ENCODE measurements at regions not wholly inside any gene's neighbourhood (a gene's known extent, or its start where the extent isn't known, plus 50 kb on each side); places are given as distances from the start of the nearest gene placed in this dataset.
"Not testable (repeated sequence)": the region's sequence is repeated elsewhere in the genome, so short reads cannot be mapped to it uniquely, and the experiment has no call there.

- DNase-seq (ENCODE audit: low spot score), result no peak
Observed at GRCh38 chr5:174523311-174524071, 200.9 kb upstream of the MSX2 start.

GRCh38 chr5:174524351-174524750 lies 200.0 kb upstream of the MSX2 start:
- DNase-seq (ENCODE audit: low spot score), result no peak

- DNase-seq (ENCODE audit: low spot score), result no peak
Observed at GRCh38 chr5:174526177-174526576, 198.2 kb upstream of the MSX2 start.

- no peak for DNase-seq (ENCODE audit: low spot score)
Observed at GRCh38 chr5:174527916-174528540, 196.4 kb upstream of the MSX2 start.

GRCh38 chr5:174528821-174529544 lies 195.4 kb upstream of the MSX2 start:
- no peak for DNase-seq (ENCODE audit: low spot score)

- DNase-seq (ENCODE audit: low spot score), result no peak
Observed at GRCh38 chr5:174529925-174530681, 194.3 kb upstream of the MSX2 start.

GRCh38 chr5:174531782-174532191 lies 192.6 kb upstream of the MSX2 start:
- DNase-seq (ENCODE audit: low spot score), result no peak

- peak; percentile 90 for DNase-seq (ENCODE audit: low spot score)
Observed at GRCh38 chr5:174532455-174533453, 191.6 kb upstream of the MSX2 start.

- DNase-seq (ENCODE audit: low spot score), result peak; percentile 80
Observed at GRCh38 chr5:174533751-174534241, 190.6 kb upstream of the MSX2 start.

- DNase-seq (ENCODE audit: low spot score), result no peak
Observed at GRCh38 chr5:174535669-174536068, 188.7 kb upstream of the MSX2 start.

GRCh38 chr5:174539823-174540222 lies 184.6 kb upstream of the MSX2 start:
- not testable (repeated sequence) for DNase-seq (ENCODE audit: low spot score)

GRCh38 chr5:174542037-174542436 lies 182.3 kb upstream of the MSX2 start:
- no peak for DNase-seq (ENCODE audit: low spot score)

GRCh38 chr5:174542471-174542870 lies 181.9 kb upstream of the MSX2 start:
- no peak for DNase-seq (ENCODE audit: low spot score)

GRCh38 chr5:174545926-174546325 lies 178.5 kb upstream of the MSX2 start:
- no peak for DNase-seq (ENCODE audit: low spot score)

- DNase-seq (ENCODE audit: low spot score), result no peak
Observed at GRCh38 chr5:174547814-174548213, 176.6 kb upstream of the MSX2 start.

- no peak for DNase-seq (ENCODE audit: low spot score)
Observed at GRCh38 chr5:174549254-174549653, 175.1 kb upstream of the MSX2 start.

- DNase-seq (ENCODE audit: low spot score), result no peak
Observed at GRCh38 chr5:174550026-174550425, 174.4 kb upstream of the MSX2 start.

- no peak for DNase-seq (ENCODE audit: low spot score)
Observed at GRCh38 chr5:174552428-174552827, 172.0 kb upstream of the MSX2 start.

GRCh38 chr5:174553556-174553955 lies 170.8 kb upstream of the MSX2 start:
- no peak for DNase-seq (ENCODE audit: low spot score)

GRCh38 chr5:174555726-174556125 lies 168.7 kb upstream of the MSX2 start:
- DNase-seq (ENCODE audit: low spot score), result no peak

GRCh38 chr5:174556756-174557155 lies 167.6 kb upstream of the MSX2 start:
- no peak for DNase-seq (ENCODE audit: low spot score)
